Stimulated activated effector memory CD8-positive, alpha-beta T cell treated with anti-CD3 and anti-CD28 coated beads, Interleukin-12 subunit alpha, Interleukin-12 subunit beta, amount 100 ng/mL, for 72 hours (primary cell): ENCODE measurements at regions not wholly inside any gene's neighbourhood (a gene's known extent, or its start where the extent isn't known, plus 50 kb on each side); places are given as distances from the start of the nearest gene placed in this dataset.

Experiments used
- ATAC-seq: fragments of 150-1000 bp; cut with Tn5 transposase; 2 replicates; pipeline ENCODE4 v1.10.0; 2021
- DNase-seq, 2 donors: peaks; one replicate each; pipeline ENCODE4 v3.0.0; 2021 to 2022; ENCODE audit warnings: low spot score in 2 of 2
- H3K27ac Mint-ChIP-seq: one replicate; pipeline ENCODE4 v1.8.0; 2022; ENCODE audit warnings: mild to moderate bottlenecking, mixed read lengths
- H3K36me3 Mint-ChIP-seq: one replicate; pipeline ENCODE4 v1.8.0; 2022; ENCODE audit warnings: mild to moderate bottlenecking, mixed read lengths
- H3K4me1 Mint-ChIP-seq: one replicate; pipeline ENCODE4 v1.8.0; 2022; ENCODE audit warnings: mixed read lengths
- H3K4me3 Mint-ChIP-seq: one replicate; pipeline ENCODE4 v1.8.0; 2022; ENCODE audit warnings: mild to moderate bottlenecking, mixed read lengths
- H3K9me3 Mint-ChIP-seq: one replicate; pipeline ENCODE4 v1.8.0; 2022; ENCODE audit warnings: mixed read lengths

DNA sequence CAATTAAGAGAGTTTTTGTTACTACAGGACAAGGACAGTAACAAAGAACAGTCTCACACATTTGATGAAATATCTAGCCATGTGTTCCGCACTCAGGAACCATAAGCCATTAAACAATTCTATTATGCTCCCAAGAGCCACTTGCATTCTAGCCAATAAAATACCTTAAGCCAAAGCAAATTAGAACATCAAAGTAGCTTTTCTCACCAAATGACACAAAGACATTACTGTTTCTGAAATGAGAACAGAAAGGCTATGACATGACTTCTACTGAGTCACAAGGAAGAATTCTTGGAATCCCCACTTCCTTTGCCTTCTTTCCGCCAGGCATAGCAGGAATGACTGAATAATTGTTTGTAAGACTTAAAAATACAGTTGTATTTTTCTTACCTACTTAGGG lies 445.8 kb downstream of the ATP23 start:
- no peaks in the 10 kb centered on the region for H3K9me3 Mint-ChIP-seq
- no peaks in the 10 kb centered on the region for H3K36me3 Mint-ChIP-seq
- no peak for ATAC-seq
- H3K4me1 Mint-ChIP-seq = no peaks in the 10 kb centered on the region
- H3K27ac Mint-ChIP-seq = no peak overlapping the region
- H3K4me3 Mint-ChIP-seq = no peak overlapping the region
- DNase-seq = no peak

DNA sequence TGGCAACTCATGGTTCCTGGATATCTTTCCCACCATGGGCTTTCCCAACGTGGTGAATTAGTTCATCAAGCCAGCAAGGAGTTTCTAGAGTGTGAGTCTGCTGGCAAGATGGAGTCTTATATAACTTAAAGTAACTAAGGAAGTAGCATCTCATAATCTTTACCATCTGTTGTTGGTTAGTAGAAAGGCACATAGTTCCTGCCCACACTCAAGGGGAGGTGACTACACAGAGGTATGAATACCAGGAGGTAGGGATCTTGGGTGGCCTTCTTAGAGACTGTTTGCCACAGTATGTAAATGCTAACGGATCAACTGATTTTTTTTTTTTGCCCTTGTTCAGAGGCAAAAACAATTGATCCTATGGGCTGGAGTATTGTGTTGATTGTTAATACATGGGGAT lies 446.9 kb downstream of the ATP23 start:
- Mint-ChIP-seq H3K4me3 (no peak overlapping the region), H3K4me1 (no peaks in the 10 kb centered on the region), H3K27ac (no peak overlapping the region), H3K9me3 (no peaks in the 10 kb centered on the region), H3K36me3 (no peaks in the 10 kb centered on the region)
- no peak for ATAC-seq
- no peak for DNase-seq

- Mint-ChIP-seq H3K4me1 (no peaks in the 10 kb centered on the region), H3K36me3 (no peaks in the 10 kb centered on the region), H3K9me3 (peaks cover 6% of the 10 kb centered on the region), H3K27ac (no peak overlapping the region), H3K4me3 (no peak overlapping the region)
- no peak for ATAC-seq
- no peak for DNase-seq
Measured at GRCh38 chr12:58393152-58393551, 451.8 kb downstream of the ATP23 start.

DNA sequence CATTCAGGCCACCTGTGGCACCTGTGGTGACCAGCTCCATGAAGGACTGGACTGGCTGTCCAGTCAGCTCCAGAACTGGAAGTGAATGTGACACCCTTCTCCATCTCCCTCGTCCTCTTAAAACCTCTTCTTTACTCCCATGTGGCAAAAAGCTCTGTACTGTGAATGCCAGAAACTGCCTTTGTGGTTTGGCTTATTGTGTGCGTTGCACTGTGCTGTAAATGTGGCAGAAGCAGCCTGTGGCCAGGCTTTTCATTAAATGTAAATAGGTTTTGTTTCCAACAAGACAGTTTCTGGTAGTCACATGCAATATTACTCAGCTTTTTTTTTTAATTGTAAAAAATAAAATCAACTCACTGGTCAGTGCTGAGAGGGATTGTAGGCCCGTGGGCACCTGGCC lies 453.7 kb downstream of the ATP23 start:
- Mint-ChIP-seq H3K4me1 (no peaks in the 10 kb centered on the region), H3K27ac (no peak overlapping the region), H3K36me3 (no peaks in the 10 kb centered on the region), H3K9me3 (peaks cover 6% of the 10 kb centered on the region), H3K4me3 (no peak overlapping the region)
- no peak for DNase-seq
- no peak for ATAC-seq

GRCh38 chr12:58395470-58395869 lies 454.1 kb downstream of the ATP23 start:
- peaks cover 6% of the 10 kb centered on the region for H3K9me3 Mint-ChIP-seq
- DNase-seq (no peak), ATAC-seq (no peak)
- H3K27ac Mint-ChIP-seq = no peak overlapping the region
- no peaks in the 10 kb centered on the region for H3K36me3 Mint-ChIP-seq
- H3K4me1 Mint-ChIP-seq = no peaks in the 10 kb centered on the region
- no peak overlapping the region for H3K4me3 Mint-ChIP-seq

DNA sequence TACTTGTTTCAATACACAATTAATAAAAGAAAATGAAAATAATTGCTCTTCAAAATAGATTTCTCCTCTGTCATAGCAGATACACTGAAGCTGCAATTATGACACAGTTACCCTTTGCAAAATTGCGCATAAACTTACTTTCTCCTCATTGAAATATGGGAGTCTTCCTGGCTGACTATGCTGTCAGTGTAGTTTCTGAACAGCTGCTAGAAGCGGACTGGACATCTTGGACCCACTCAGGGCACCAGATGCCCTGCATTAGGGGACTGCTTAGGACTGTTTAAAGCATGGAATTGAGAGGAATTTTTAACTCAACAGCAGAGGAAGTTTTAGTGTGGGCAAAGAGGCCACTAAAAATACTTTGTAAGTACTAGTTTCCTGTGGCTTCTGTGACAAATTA lies 454.9 kb downstream of the ATP23 start:
- no peak for DNase-seq
- ATAC-seq = no peak
- Mint-ChIP-seq H3K36me3 (no peaks in the 10 kb centered on the region), H3K4me1 (no peaks in the 10 kb centered on the region), H3K9me3 (peaks cover 6% of the 10 kb centered on the region), H3K4me3 (no peak overlapping the region), H3K27ac (no peak overlapping the region)

- ATAC-seq = no peak
- DNase-seq = no peak
- H3K4me1 Mint-ChIP-seq = no peaks in the 10 kb centered on the region
- no peak overlapping the region for H3K4me3 Mint-ChIP-seq
- no peaks in the 10 kb centered on the region for H3K36me3 Mint-ChIP-seq
- H3K9me3 Mint-ChIP-seq = no peaks in the 10 kb centered on the region
- no peak overlapping the region for H3K27ac Mint-ChIP-seq
Measured at GRCh38 chr12:58405363-58405762, 464.0 kb downstream of the ATP23 start.

- Mint-ChIP-seq H3K4me3 (no peak overlapping the region), H3K27ac (no peak overlapping the region), H3K36me3 (no peaks in the 10 kb centered on the region), H3K4me1 (no peaks in the 10 kb centered on the region), H3K9me3 (peaks cover 3% of the 10 kb centered on the region)
- no peak for ATAC-seq
- no peak for DNase-seq
Measured at GRCh38 chr12:58408516-58408915, 467.1 kb downstream of the ATP23 start.

DNA sequence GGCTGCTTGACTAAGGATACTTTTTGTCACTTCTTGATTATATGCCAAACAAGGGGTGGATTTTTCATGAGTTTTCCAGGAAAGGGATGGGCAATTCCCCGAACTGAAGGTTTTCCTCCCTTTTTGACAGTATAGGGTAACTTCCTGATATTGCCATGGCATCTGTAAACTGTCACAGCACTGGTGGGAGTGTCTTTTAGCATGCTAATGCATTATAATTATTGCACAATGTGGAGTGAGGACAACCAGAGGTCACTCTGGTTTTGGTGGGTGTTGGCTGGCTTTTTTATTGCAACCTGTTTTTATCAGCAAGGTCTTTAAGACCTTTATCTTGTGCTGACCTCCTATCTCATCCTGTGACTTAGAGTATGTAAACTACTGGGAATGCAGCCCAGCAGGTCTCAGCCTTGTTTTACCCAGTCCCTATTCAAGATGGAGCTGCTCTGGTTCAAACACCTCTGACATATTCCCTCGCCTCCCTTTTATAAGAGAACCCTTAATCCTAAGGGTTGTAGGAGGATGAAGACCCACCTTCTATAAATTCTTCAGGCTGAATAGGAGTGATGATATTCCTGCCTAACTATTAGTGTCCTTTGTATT lies 471.2 kb downstream of the ATP23 start:
- Mint-ChIP-seq H3K4me1 (no peaks in the 10 kb centered on the region), H3K36me3 (no peaks in the 10 kb centered on the region), H3K4me3 (no peak overlapping the region), H3K9me3 (peaks cover 3% of the 10 kb centered on the region), H3K27ac (no peak overlapping the region)
- no peak for DNase-seq
- ATAC-seq = no peak

DNA sequence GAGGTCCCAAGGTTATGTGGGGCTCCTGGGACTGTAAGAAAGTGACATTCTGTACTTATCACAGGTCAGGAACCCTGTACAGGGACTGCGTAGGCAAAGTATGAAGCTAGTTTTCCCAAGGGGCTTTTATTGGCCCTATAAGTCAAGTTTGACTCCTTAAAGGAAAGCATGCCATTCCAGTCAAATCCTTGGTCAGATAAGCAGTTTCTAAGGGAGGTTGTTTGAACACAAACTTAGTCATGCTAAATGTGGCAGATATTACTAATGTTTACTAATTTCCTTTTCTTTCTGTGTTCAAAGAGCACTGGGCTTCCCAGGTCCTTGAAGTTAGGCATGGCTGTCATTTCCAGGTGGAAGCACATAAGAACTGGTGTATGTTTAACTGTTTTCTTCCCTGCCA lies 472.4 kb downstream of the ATP23 start:
- no peak for DNase-seq
- no peak overlapping the region for H3K4me3 Mint-ChIP-seq
- no peaks in the 10 kb centered on the region for H3K36me3 Mint-ChIP-seq
- H3K9me3 Mint-ChIP-seq = peaks cover 3% of the 10 kb centered on the region
- ATAC-seq = no peak
- no peaks in the 10 kb centered on the region for H3K4me1 Mint-ChIP-seq
- H3K27ac Mint-ChIP-seq = no peak overlapping the region

DNA sequence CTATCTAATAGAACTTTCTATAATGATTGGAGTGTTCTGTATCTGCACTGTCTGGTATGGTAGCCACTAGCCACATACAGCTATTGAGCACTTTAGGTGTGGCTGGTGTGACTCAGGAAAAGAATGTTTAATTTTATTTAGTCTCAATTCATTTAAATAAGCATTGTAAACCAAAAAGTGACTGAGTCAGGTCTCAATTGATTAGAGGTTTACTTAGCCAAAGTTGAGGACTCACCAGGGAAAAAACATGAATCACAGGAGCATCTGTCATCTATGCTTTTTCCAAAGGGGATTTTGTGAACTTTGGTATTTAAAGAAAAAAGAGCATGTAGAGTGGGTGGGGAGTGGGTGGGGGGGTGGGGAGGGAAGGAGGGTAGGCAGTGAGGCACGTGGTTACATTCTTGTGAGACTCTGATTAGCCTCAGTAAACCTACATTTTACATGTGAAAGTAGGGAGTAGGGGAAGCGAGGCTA lies 473.1 kb downstream of the ATP23 start:
- Mint-ChIP-seq H3K9me3 (peaks cover 3% of the 10 kb centered on the region), H3K27ac (no peak overlapping the region), H3K36me3 (no peaks in the 10 kb centered on the region), H3K4me3 (no peak overlapping the region), H3K4me1 (no peaks in the 10 kb centered on the region)
- DNase-seq (no peak), ATAC-seq (no peak)

- DNase-seq = no peak
- peaks cover 3% of the 10 kb centered on the region for H3K9me3 Mint-ChIP-seq
- no peaks in the 10 kb centered on the region for H3K36me3 Mint-ChIP-seq
- no peaks in the 10 kb centered on the region for H3K4me1 Mint-ChIP-seq
- H3K27ac Mint-ChIP-seq = no peak overlapping the region
- ATAC-seq = no peak
- no peak overlapping the region for H3K4me3 Mint-ChIP-seq
Measured at GRCh38 chr12:58415716-58416115, 474.3 kb downstream of the ATP23 start.

GRCh38 chr12:58416236-58416635 lies 474.9 kb downstream of the ATP23 start:
- H3K9me3 Mint-ChIP-seq = peaks cover 3% of the 10 kb centered on the region
- H3K36me3 Mint-ChIP-seq = no peaks in the 10 kb centered on the region
- ATAC-seq (no peak), DNase-seq (no peak)
- no peaks in the 10 kb centered on the region for H3K4me1 Mint-ChIP-seq
- no peak overlapping the region for H3K4me3 Mint-ChIP-seq
- no peak overlapping the region for H3K27ac Mint-ChIP-seq

- Mint-ChIP-seq H3K9me3 (no peaks in the 10 kb centered on the region), H3K27ac (no peak overlapping the region), H3K36me3 (no peaks in the 10 kb centered on the region), H3K4me1 (no peaks in the 10 kb centered on the region), H3K4me3 (no peak overlapping the region)
- no peak for DNase-seq
- ATAC-seq = peak; percentile 40
Measured at GRCh38 chr12:58419196-58419760, 477.9 kb downstream of the ATP23 start.

DNA sequence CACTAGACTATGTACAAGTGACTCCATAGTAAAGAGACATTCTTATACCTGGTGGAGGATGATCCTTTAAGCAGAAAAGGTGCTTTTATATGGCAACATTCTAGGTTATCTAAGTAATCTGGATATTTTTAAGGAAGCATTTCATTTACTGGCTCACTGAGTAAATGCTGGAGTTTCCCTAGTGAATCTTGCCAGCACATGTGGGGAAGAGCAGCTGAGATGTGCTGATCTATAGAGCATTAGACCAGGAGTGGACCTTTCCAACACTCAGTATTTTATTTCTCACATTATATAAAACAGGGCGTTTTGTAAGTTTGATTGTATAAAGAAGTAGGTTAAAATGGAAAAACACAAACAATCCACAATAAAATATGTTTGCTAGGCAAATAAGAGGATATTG lies 478.5 kb downstream of the ATP23 start:
- ATAC-seq (no peak), DNase-seq (no peak)
- Mint-ChIP-seq H3K36me3 (no peaks in the 10 kb centered on the region), H3K4me1 (no peaks in the 10 kb centered on the region), H3K4me3 (no peak overlapping the region), H3K27ac (no peak overlapping the region), H3K9me3 (no peaks in the 10 kb centered on the region)

DNA sequence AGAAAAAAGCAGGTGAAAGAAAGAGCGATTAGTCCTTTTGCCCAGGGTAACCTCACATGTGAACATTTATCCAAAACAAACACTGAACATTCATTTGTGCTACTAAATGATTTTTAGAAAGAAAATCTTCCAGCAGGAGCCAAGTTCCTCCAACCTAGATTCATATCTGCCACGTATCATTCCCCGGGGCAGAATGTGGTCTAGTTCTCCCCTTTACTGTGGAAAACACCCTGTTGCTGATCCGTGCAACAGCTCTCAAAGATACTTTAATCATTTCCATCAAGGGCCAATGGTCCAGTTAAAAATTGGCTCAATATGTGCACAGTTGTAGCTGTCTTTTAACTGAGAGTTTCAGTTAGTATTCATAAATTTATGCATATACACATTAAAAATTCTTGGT lies 479.1 kb downstream of the ATP23 start:
- no peak for DNase-seq
- no peaks in the 10 kb centered on the region for H3K36me3 Mint-ChIP-seq
- H3K4me1 Mint-ChIP-seq = no peaks in the 10 kb centered on the region
- H3K27ac Mint-ChIP-seq = no peak overlapping the region
- H3K9me3 Mint-ChIP-seq = no peaks in the 10 kb centered on the region
- no peak for ATAC-seq
- H3K4me3 Mint-ChIP-seq = no peak overlapping the region

DNA sequence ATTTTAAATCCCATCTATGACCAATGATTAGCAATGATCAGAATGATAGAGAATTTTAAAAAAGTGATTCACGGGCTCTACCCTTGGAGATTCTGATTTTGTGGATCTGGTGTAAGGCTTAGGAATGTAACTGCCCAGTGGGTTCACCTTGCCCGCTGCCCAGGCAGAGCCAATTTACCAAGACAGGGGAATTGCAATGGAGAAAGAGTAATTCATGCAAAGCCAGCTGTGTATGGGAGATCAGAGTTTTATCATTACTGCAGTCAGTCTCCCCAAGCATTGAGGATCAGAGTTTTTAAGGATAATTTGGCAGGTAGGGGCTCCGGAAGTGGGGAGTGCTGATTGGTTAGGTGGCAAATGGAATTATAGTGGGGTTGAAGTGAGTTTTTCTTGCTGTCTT lies 480.6 kb downstream of the ATP23 start:
- H3K9me3 Mint-ChIP-seq = no peaks in the 10 kb centered on the region
- no peaks in the 10 kb centered on the region for H3K36me3 Mint-ChIP-seq
- H3K27ac Mint-ChIP-seq = no peak overlapping the region
- H3K4me1 Mint-ChIP-seq = no peaks in the 10 kb centered on the region
- ATAC-seq (no peak), DNase-seq (no peak)
- no peak overlapping the region for H3K4me3 Mint-ChIP-seq
